Medulla oblongata (tissue), 1 donor: ENCODE measurements at regions not wholly inside any gene's neighbourhood (a gene's known extent, or its start where the extent isn't known, plus 50 kb on each side); places are given as distances from the start of the nearest gene placed in this dataset.

Experiments used
- DNase-seq: peaks from one replicate; pipeline ENCODE4 v3.0.0-alpha.2; 2015; ENCODE audit errors: extremely low spot score

DNA sequence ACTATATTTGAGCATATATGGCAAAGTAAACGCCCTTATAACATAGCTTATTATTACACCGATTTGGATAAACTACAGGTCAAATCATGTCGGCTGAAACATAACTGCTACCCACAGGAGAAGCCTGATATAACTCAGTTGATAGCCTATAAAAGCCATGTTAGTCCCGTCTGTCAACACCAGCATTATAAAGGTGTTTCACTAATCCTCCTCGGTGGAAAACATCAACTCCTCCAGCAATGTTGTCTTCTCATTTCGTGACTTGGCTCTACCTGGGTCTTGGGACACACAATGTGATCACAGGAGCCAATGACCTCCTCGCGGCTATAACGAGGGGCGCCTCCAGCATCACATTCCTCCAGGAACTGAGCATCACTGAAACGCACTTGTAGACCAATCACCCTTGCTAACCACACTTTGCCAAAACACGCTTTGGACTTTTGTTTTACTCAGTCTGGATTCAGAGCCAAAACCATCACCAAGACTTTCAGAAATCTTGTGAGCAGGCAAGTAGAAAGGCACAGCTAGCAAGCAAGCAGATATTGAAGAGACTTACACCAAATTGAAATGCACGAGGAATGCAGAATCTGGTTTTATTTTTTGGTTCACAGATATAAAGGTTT is 269.7 kb upstream of the NFE2L3 start:
- no peak for DNase-seq

DNA sequence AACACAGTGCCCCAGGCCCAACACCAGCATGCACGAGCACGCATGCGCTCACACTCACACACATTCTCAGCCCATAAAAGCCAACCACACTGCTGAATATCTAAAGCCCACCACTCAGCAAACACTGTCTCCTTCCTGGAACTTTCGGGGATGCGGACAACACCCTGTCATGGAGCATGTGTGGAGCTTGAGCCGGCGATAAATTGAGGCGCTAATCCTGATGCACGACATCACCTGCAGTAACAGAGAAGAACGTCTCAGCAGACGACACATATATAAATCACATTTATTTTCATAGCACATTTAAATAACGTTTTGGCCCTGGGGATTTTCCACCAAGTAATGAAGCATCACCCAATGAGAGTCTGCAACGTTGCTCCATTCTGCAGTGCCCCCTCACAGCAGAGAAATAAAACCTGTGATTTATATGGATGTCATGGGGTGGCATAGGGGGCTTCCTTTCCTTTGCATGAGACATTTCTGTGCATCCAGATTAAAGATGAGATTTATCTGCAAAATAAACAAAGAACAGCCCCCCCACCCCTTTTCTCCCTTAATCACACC is 267.7 kb upstream of the NFE2L3 start:
- no peak for DNase-seq

DNA sequence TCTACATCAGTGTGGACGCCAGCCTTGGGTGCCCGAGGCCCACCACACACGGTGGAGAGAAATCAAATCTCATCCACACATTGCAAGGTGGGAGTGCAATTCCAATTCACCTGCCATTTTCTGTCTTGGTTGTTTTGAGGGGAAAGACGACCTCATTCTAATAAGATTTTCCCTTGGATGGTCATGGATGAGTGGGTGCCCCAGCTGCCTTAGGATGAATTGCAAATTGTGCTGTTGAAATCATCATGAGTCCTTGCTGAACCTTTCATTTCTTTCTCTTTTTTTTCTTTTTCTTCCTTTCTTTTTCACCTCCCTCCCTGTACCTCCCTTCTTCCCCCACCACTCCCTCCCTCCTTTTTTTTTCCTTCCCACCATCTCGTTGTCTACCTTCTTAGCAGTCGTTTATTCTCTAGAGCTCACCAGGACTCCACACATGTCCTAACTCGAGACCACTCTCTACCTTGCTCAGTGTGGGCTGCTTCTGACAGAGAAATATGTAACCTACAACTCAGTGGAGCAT is 266.9 kb upstream of the NFE2L3 start:
- DNase-seq, result no peak

DNA sequence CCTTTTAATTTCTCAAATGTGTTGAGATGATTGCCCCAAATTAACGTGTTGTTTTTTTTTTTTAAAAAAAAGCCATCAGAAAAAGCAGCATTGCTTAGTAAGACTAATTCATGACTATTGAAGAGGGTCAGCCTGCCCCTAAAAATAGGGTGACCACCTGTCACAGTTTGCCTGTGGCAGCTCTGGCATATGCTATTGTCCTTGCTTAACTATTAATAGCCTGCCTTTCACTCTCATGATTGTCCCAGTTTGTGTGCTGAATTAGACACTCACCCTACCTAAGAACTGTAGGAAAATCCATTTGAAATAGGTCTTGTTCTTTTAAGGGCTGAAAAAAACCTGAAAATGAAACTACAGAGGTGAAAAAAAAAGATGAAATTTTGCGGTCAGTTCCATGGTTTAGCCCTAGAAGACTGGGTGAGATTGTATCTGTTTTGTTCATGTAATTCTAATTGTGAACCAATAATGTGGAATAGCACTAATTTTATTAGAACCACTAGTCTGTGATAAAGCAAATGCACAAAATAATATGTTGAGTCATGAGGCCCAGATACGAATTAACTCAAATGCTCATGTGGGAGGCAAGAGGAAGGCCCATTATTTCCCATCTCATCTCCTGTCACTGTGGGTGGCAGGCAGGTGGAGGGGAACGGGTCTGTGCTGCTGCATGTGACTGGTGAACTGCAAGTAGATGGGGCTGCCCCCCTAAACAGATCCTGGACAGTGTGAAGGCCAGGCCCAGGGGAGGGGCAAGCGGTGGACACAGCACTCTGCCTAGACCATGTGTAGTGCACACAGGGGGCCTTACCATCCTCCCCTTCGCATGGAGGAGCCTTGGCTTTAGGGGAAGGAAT is 265.4 kb upstream of the NFE2L3 start:
- DNase-seq, result no peak

DNA sequence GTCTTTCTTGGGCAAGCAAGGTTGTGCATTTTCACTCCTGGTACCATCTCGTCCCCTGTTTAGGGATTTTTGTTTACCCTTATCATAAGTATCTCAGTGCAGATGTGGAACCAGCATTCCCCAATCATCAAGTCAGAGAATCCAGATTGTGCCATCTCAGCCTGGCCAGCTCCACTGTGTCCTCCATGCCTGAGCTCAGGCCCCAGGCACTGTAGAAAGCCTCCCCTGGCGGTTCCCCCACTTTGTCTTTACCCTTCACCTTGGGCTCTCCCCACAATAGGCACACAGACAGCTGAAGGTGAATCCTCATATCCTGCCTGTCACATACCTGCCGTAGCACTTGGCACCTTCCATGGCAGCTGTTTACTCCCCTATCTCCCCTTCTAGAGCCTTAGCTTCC is 264.7 kb upstream of the NFE2L3 start:
- DNase-seq, result no peak

DNA sequence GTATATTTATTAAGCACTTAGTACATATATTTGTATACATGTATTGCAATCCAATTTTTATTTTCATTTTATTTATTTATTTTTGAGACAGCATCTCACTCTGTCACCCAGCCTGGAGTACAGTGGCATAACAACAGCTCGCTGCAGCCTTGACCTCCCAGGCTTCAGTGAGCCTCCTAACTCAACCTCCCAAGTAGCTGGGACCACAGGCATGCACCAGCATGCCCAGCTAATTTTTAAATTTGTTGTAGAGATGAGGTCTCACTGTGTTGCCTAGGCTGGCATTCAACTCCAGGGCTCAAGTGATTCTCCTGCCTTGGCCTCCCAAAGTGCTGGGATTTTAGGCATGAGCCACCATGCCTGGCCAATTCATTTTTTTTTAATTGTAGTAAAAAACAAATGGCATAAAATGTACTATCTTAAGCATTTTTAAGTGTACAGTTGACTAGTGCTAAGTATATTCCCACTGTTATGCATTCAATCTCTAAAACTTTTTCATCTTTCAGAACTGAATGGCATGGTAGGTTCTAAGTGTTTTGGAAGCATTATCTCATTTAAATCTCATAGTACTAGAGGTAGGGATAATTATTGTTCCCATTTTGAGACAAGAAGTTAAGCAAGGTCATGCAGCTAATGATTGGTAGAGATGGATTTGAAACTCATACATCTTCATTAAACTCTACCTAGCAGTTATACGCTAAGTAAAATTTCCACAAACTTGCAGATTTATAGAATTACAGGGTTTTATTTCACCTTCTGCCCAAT is 264.0 kb upstream of the NFE2L3 start:
- DNase-seq, result no peak

DNA sequence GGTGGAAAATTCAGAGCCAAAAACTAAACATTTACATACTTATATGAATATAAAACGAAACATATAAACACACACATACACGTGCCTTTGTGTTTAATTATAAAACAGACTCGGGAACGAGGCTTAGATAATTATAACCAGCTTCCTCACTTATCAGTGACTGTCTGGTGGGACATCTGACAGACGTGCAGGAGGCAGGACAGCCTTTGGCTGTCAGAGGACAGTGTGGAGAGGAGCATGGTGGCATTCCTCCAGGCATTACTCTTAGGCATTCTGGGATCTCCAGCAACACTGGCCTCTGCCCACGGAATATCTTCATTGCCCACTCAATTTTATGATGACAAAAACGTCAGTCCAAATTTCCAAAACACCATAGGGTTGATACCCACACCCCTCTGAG is 262.2 kb upstream of the NFE2L3 start:
- no peak for DNase-seq

DNA sequence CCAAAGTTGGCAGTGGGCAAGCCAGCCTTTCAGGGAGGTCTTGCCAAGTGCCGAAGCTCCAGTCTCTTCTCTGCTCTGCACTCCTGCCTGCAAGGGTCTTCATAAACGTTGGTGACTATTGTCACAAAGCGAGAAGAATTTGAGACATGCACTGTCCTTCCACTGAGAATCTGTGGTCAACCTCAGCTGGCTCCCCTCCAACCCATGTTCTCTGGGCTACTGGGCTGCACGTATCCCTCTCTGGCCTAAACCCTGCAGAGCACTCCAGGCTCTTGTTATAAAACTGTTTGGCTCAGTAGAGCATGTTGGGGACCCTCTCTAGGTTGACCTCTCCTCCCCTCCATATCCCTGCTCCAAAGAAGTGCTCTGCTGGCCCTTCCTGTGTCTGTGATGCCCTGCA is 260.4 kb upstream of the NFE2L3 start:
- DNase-seq, result no peak

DNA sequence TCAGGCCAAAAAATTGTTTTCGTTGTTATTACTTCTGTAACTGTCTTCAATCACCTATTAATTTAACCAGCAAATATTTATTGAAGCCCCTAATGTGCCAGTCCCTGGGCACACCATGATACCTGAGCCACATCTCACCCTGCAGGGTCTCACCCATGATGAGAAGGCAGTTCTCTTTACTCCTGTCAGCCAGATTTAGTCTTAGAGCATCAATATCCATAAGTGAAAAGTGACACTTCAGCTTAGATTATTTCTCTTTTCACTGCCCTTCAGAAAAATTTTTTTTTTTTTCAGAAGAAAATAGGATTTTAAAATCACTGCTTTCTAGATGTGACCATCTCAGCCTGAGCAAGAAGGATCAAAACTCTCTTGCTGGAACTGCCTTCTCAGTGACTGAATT is 258.6 kb upstream of the NFE2L3 start:
- DNase-seq, result no peak

DNA sequence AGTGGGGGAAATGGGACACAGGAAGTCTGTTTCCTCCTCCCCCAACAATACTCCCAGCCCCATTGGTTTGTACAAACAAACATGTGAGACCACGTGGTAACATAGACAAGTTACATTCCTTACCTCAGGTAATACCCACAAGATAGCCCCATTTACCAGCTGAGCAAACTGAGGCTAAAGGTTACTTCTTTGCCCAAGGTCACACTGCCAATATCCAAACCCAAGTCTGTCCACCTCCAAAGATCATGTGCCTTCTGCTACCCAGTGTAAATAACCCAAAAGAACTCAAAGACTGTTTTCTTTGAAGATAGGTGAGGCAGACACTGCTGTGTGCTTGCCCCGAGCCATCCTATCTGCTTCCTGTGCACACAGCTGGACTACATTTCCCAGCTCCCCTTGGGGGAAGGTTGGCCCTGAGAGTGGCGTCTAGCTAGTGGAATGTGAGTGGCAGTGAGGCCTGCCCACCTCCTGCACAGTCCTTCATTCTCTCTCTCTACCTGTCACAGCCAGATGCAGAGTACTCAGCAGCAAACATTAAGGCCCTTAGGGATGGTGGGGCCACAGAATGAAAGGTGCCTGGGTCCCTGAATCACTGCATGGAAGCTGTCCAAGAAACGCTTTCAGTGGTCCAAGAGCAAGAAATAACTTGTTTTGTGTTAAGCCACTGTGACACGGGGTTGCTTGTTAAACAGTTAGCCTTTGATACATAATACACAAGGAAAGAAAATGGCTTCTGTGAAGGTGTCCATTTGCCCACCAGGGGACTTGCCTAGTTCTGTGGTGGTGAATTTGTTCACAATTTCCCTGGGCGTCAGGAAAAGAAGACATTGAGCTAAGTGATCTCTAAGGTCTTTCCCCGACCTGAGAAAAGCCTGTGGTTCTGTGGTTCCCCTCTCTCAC is 257.7 kb upstream of the NFE2L3 start:
- no peak for DNase-seq

DNA sequence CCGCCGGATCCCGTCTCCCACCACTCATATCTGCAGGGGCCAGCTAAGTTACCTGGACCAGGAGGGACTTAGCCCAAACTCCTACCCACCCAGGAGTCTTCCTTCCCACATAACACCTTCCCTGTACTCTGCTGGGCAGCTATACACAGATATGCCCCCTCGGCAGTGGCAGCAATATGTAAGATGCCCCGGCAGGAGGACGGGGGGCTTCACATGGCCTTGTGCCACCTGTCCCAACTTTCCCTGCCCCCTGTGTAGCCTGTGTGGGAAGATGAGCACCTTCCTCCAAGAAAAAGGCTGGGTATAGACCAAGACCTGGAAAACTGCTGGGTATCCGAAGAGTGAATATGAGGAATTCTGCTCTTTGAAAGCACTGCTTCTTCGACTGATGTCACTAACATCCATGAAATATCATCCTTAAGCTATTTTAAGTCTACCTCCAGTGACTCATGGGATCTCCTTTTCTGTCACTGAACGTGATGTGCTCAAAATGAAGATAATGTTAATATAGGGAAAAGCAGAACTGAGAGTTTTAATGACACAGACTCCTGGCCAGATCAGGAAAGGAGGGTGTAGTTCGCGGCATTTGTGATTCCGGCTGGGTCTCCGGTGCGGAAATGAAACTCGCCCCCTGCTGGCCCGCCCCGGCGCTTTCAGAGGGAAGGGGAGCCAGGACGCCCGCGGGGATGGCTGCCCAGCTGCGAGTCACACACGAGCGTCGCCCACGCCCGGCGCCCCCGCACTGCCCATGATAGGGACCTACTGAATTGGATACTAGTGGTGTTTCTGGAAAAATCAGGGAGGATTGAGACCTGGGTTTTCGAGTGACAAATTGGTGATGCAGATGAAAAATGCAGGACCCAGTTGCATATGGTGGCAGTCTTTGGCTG is 256.9 kb upstream of the NFE2L3 start:
- peak; percentile 72 for DNase-seq

DNA sequence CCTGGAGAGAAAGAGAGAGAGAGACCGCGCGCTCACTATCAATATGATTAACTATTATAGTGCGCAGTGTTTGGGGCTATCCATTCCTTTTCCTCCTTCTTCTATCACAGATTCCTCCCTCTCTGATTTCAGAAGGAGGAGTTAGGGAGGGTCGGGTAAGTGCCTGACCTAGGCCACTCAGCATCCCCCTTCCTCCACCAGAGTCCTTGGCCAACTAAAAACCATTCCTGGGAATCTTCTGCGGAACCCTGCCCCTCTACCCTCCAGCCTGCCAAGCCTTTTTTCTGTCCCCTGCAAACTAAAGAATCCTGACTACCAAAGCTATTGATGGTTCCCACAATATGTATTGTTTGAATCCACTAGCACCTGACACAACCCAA is 256.2 kb upstream of the NFE2L3 start:
- no peak for DNase-seq

DNA sequence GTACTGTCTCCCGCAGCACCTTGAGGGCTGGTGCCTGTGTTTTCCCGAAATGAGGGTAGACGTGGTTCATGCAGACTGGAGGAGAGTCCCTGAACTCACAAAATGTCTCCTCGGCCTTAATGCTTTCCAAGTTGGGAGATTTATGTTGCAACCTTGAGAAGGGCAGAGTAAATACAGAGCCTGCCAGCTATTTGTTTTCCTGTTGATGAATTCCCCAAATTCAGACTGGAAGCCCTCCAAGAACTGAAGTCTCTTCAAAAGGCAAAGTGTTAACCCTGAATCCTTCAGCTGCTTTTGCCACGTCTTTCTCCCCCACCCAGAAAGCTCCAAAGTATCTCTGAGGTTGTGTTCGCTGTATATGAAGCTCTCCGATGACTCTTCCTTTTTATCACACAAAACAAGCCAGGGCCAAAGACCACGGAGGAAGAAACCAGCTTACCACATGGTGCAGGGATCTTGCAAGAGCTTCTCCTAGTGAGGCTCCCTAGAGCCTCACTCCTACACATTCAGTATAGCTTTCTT is 254.7 kb upstream of the NFE2L3 start:
- DNase-seq, result peak; percentile 14

DNA sequence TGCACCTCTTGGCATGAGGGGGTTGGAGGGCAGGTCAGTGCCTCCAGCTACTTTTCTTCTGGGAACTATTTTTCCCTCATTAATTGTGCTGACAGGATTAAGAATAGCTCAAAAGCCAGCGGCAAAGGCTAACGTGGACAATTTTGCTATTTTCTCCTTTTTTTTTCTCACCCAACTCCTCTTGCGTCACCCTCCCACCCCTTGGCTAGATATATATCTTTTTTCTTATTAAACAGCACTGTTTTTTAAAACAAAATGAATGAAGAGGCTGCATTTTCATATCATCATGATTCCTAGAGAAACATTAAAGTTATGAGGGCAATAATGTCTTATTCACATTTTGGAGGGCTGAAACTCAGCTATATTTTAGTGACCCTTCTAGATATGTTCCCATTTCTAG is 251.8 kb upstream of the NFE2L3 start:
- DNase-seq, result no peak

DNA sequence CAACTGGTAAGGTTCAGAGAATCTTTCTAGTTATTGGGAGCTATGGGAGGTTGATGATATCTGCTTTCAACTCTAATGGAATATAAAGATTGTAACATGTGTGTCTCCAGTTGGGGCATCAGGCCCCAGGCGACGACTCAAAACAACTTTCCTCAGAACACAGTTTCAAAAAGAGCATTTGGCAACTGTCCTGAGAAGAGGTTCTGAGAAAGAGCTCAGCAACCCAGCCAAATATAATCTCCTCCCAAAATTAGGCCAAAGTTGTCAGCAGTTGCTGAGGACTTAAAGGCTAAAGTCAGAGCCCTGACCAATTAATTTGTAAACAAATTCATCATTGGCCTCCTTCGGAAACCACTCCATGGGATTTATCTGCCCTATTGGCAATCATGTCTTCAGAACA is 251.1 kb upstream of the NFE2L3 start:
- DNase-seq, result peak; percentile 28

DNA sequence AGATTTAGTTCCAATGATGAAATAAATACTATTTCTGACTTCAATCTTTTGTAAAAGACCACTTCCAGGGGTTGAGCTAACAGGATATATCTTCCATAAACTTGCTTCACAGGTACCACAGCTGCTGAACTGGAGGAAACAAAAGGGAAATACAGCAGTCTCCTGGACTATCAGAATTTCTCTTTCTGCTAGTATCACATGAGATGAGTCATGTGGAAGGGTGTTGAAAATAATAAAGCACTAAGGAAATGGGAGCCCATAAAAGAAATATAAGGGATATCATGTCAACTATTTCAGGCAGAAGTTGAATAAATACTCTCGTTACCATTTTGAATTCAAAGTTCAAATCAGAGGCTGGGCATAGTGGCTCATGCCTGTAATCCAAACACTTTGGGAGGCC is 250.3 kb upstream of the NFE2L3 start:
- DNase-seq, result no peak

DNA sequence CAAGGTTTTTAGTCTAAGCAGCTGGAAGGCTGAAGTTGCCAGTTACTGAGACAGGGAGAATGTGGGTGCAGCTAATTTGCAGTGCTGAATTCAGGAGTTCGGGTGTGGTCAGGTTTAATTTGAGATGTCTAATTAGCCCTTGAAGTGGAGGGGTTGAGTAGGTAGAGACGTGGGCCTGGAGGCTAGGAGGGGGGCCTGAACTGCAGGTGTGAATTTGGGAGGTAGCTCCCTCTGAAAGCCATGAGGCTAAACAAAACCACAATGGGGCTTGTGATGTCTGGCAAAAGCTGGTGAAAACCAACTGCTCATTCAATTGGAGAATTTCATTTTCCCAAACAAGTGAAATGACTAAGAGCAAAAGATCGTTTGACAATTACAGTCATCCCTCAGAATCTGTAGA is 246.0 kb upstream of the NFE2L3 start:
- no peak for DNase-seq

DNA sequence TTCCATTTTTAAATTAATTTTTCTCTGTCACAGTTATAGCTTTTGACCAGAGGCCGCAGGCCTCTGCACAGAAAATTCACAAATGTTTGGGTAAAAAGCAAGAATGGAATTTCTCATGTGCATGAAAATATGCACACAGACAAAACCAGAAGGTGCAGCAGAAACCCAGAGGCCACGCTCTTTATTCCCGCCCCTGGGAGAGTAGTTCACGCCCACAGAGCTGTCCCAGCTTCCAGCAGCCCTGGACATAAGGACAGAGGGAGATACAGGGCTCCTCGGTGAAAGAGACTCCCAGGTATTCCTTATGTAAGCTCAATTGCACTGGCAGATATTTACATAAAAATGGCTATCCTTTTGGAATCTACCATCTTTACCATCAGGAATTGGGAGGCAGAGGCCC is 245.2 kb upstream of the NFE2L3 start:
- no peak for DNase-seq

DNA sequence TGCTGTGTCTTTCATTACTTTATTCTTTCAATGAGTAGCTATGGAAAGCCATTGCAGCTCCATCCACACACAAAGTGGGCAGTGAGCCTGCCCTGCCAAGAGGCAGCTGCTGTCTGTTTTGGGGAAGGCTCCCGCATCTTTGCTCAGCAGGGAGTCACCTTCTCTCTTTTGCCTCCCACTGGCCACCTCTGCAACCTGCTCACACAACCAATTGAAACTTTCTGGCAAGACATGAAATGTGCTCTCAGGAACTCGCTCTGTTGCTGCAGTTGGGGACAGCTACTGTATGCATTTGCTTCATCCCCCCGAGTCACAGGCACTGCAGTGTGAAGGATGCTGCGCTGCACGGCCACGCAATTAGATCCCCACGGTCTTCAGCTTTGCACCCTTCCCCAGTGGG is 244.8 kb upstream of the NFE2L3 start:
- no peak for DNase-seq

DNA sequence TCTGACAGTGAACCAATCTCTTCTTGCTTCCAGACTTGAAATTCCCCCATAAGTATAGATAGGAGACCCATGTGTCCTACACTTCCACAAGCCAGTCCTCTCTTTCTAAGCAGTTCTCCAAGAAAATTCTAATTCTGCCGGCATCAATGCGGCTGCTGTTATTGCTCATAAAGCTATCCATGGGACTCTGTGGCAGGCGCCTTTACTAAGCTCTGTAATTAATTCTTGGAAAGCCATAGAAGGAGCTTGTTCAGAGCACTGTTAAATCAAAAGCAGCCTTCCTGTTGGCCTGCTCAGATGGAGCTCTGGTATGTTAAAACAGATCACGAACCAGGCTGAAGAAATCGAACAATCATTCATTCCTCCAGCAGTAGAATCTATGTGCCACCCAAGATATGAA is 244.3 kb upstream of the NFE2L3 start:
- no peak for DNase-seq
